Sigmoid colon (tissue), 4 donors: ENCODE measurements at regions not wholly inside any gene's neighbourhood (a gene's known extent, or its start where the extent isn't known, plus 50 kb on each side); places are given as distances from the start of the nearest gene placed in this dataset.

ENCODE experiments used
- EP300 ChIP-seq, 4 donors: sonication (generic); formaldehyde crosslinking; IDR thresholded peaks; one replicate each; pipeline ENCODE4 v1.6.1; 2017; ENCODE audit warnings: antibody characterized with exemption in 4 of 4
- POLR2A ChIP-seq, 2 donors: fragments of 450-650 bp; IDR thresholded peaks; one replicate each; pipeline ENCODE4 v1.6.1; 2016; ENCODE audit warnings: antibody characterized with exemption in 2 of 2, mild to moderate bottlenecking in 2 of 2, moderate library complexity in 2 of 2
- POLR2AphosphoS5 ChIP-seq, 4 donors: sonication (generic); formaldehyde crosslinking; IDR thresholded peaks; one replicate each; pipeline ENCODE4 v1.6.1; 2017; ENCODE audit warnings: antibody characterized with exemption in 4 of 4

GRCh38 chr4:85221606-85222005 is 253.3 kb upstream of the ARHGAP24 start:
- TF ChIP-seq EP300 (IDR thresholded peaks at IDR 0.05) (no peak), POLR2AphosphoS5 (IDR thresholded peaks at IDR 0.05) (no peak), POLR2A (IDR thresholded peaks at IDR 0.05) (no peak)
